ENCODE measurements at regions not wholly inside any gene's neighbourhood (a gene's known extent, or its start where the extent isn't known, plus 50 kb on each side); places are given as distances from the start of the nearest gene placed in this dataset.

- TF ChIP-seq ZNF462 (CRISPR knock-in tag; IDR thresholded peaks at IDR 0.05), result no peak
- no peak for TF ChIP-seq ZNF114 (CRISPR knock-in tag; IDR thresholded peaks at IDR 0.05)
- no peak for TF ChIP-seq REST (IDR thresholded peaks at IDR 0.05; ENCODE audit: unreplicated experiment)
- no peak for TF ChIP-seq POLR2AphosphoS5 (IDR thresholded peaks at IDR 0.05; ENCODE audit: low read depth)
- TF ChIP-seq STAT1 (IDR thresholded peaks at IDR 0.05; ENCODE audit: unreplicated experiment), result no peak
- no peak for TF ChIP-seq ZNF331 (CRISPR knock-in tag; IDR thresholded peaks at IDR 0.05; ENCODE audit: low read depth)
Measured at GRCh38 chr12:92462527-92462926, 240.3 kb upstream of the PLEKHG7 start (continued).

- Histone ChIP-seq H3K36me3 (ENCODE audit: insufficient read depth) (no peaks in the 10 kb centered on the region), H3K27ac (ENCODE audit: low read depth) (no peak overlapping the region), H3K9me2 (ENCODE audit: insufficient read depth) (peaks cover 7% of the 10 kb centered on the region; the same call in 1 of the 2 replicates), H3K4me3 (no peak overlapping the region), H3F3A (replicated peaks; ENCODE audit: low read depth) (no peaks in the 10 kb centered on the region), H3K79me2 (replicated peaks; ENCODE audit: insufficient read depth) (no peaks in the 10 kb centered on the region), H3K4me2 (no peak overlapping the region), H3K4me1 (ENCODE audit: insufficient read depth) (peaks cover 30% of the 10 kb centered on the region), H4K20me1 (replicated peaks; ENCODE audit: insufficient read depth) (no peaks in the 10 kb centered on the region), H3K27me3 (ENCODE audit: insufficient read depth) (no peaks in the 10 kb centered on the region), H2AFZ (no peak overlapping the region)
- no peak overlapping the region for H3K4me3 Mint-ChIP-seq
- DNase-seq (ENCODE audit: low spot score) (no peak), ATAC-seq (no peak)
- peaks cover 34% of the 10 kb centered on the region for H3K4me1 Mint-ChIP-seq
- peaks cover 8% of the 10 kb centered on the region for H3K9me3 Mint-ChIP-seq
- H3K36me3 Mint-ChIP-seq (ENCODE audit: low read depth), result peaks cover 9% of the 10 kb centered on the region
- H3K27me3 Mint-ChIP-seq (ENCODE audit: insufficient read depth, low read depth, poor library complexity), result no peaks in the 10 kb centered on the region
- no peak overlapping the region for H3K27ac Mint-ChIP-seq
- TF ChIP-seq POLR2AphosphoS5 (IDR thresholded peaks at IDR 0.05; ENCODE audit: low read depth) (no peak), REST (IDR thresholded peaks at IDR 0.05; ENCODE audit: unreplicated experiment) (no peak), ETS1 (IDR thresholded peaks at IDR 0.05) (no peak), CREB1 (CRISPR knock-in tag; IDR thresholded peaks at IDR 0.05; ENCODE audit: low read depth) (no peak), CTCF (conservative IDR thresholded peaks at IDR 0.05; ENCODE audit: low read depth in 2 of 2) (no peak)
Measured at GRCh38 chr12:92462049-92462448, 240.7 kb upstream of the PLEKHG7 start.

Data from GM23338 (cell line).